HG02981 (cell line): ENCODE measurements at regions not wholly inside any gene's neighbourhood (a gene's known extent, or its start where the extent isn't known, plus 50 kb on each side); places are given as distances from the start of the nearest gene placed in this dataset.
"Not testable (repeated sequence)": the region's sequence is repeated elsewhere in the genome, so short reads cannot be mapped to it uniquely, and the experiment has no call there.

ENCODE experiments used
- ATAC-seq: cut with Tn5 transposase; IDR thresholded peaks from one replicate; pipeline ENCODE4 v1.9.1; 2021; ENCODE audit warnings: mild to moderate bottlenecking, moderate library complexity; ENCODE audit not compliant: unreplicated experiment

GRCh38 chr9:2391509-2392132 lies 230.0 kb upstream of the VLDLR start:
- ATAC-seq = not testable (repeated sequence)

- ATAC-seq = not testable (repeated sequence)
Measured at GRCh38 chr9:2394087-2394741, 227.4 kb upstream of the VLDLR start.

- no peak for ATAC-seq
Measured at GRCh38 chr9:2395814-2396612, 225.6 kb upstream of the VLDLR start.

- ATAC-seq = no peak
Measured at GRCh38 chr9:2396622-2397285, 224.8 kb upstream of the VLDLR start.

- ATAC-seq = not testable (repeated sequence)
Measured at GRCh38 chr9:2397875-2398274, 223.7 kb upstream of the VLDLR start.

GRCh38 chr9:2401746-2402145 lies 219.8 kb upstream of the VLDLR start:
- not testable (repeated sequence) for ATAC-seq

- no peak for ATAC-seq
Measured at GRCh38 chr9:2403701-2404100, 217.9 kb upstream of the VLDLR start.

GRCh38 chr9:2406252-2406651 lies 215.3 kb upstream of the VLDLR start:
- no peak for ATAC-seq

GRCh38 chr9:2407450-2407849 lies 214.1 kb upstream of the VLDLR start:
- no peak for ATAC-seq

- ATAC-seq = no peak
Measured at GRCh38 chr9:2411459-2412215, 209.9 kb upstream of the VLDLR start.

- no peak for ATAC-seq
Measured at GRCh38 chr9:2413160-2413805, 208.3 kb upstream of the VLDLR start.

GRCh38 chr9:2414465-2414864 lies 207.1 kb upstream of the VLDLR start:
- ATAC-seq = no peak

GRCh38 chr9:2415326-2415725 lies 206.3 kb upstream of the VLDLR start:
- no peak for ATAC-seq

GRCh38 chr9:2417730-2418129 lies 203.9 kb upstream of the VLDLR start:
- ATAC-seq = no peak

GRCh38 chr9:2418619-2419018 lies 203.0 kb upstream of the VLDLR start:
- no peak for ATAC-seq

- no peak for ATAC-seq
Measured at GRCh38 chr9:2419347-2419746, 202.2 kb upstream of the VLDLR start.

GRCh38 chr9:2420543-2420942 lies 201.0 kb upstream of the VLDLR start:
- ATAC-seq = no peak

GRCh38 chr9:2424619-2425033 lies 197.0 kb upstream of the VLDLR start:
- ATAC-seq = no peak

- no peak for ATAC-seq
Measured at GRCh38 chr9:2425676-2426075, 195.9 kb upstream of the VLDLR start.
